Heart right ventricle (tissue), 16 donors: ENCODE measurements at regions not wholly inside any gene's neighbourhood (a gene's known extent, or its start where the extent isn't known, plus 50 kb on each side); places are given as distances from the start of the nearest gene placed in this dataset.

Experiments used
- ATAC-seq, 8 donors: fragments of 200-7000 bp; cut with Tn5 transposase; one replicate each; pipeline ENCODE4 v1.9.1; 2020; ENCODE audit warnings: mild to moderate bottlenecking in 8 of 8, moderate library complexity in 8 of 8, moderate number of reproducible peaks in 1 of 8
- DNase-seq, 2 donors: peaks; one replicate each; pipeline ENCODE4 v3.0.0-alpha.2; 2020
- H3K27ac ChIP-seq, 10 donors: fragments of 200-600 bp; sonication (generic) in 2 of 10; one replicate each; pipeline versions ENCODE4 v1.5.0 to v1.8.0; 2020 to 2022; ENCODE audit warnings: mild to moderate bottlenecking in 3 of 10
- H3K27me3 ChIP-seq, 7 donors: fragments of 200-600 bp; one replicate each; pipeline ENCODE4 v1.8.0; 2021 to 2022; ENCODE audit warnings: mild to moderate bottlenecking in 2 of 7
- H3K36me3 ChIP-seq, 9 donors: fragments of 200-600 bp; sonication (generic) in 1 of 9; one replicate each; pipeline versions ENCODE4 v1.5.0 to v1.8.0; 2020 to 2022; ENCODE audit warnings: mild to moderate bottlenecking in 2 of 9
- H3K4me1 ChIP-seq, 9 donors: fragments of 200-600 bp; sonication (generic) in 1 of 9; one replicate each; pipeline versions ENCODE4 v1.5.0 to v1.8.0; 2020 to 2022; ENCODE audit warnings: mild to moderate bottlenecking in 4 of 9
- H3K4me3 ChIP-seq, 10 donors: fragments of 200-600 bp; sonication (generic) in 2 of 10; one replicate each; pipeline versions ENCODE4 v1.5.0 to v1.8.0; 2020 to 2022; ENCODE audit warnings: mild to moderate bottlenecking in 7 of 10, moderate library complexity in 2 of 10
- H3K9me3 ChIP-seq, 11 donors: fragments of 200-600 bp in 10 of 11; sonication (generic) in 2 of 11; one replicate each; pipeline versions ENCODE4 v1.5.0 to v1.8.0; 2013 to 2022; ENCODE audit warnings: mild to moderate bottlenecking in 2 of 11, control low read depth in 1 of 11, moderate library complexity in 1 of 11
- CTCF ChIP-seq, 9 donors: fragments of 200-600 bp; sonication (generic) in 2 of 9; IDR thresholded peaks; one replicate each; pipeline versions ENCODE4 v1.5.0 to v1.8.0; 2021 to 2022; ENCODE audit warnings: antibody characterized with exemption in 9 of 9, mild to moderate bottlenecking in 5 of 9, moderate library complexity in 1 of 9
- WGBS, 2 donors: extraction: QIAGEN DNeasy Blood & Tissue Kit; methylation state at CpG; one replicate each; pipeline ENCODE4 v1.1.7; 2013; ENCODE audit warnings: inconsistent platforms in 1 of 2; 5-methylcytosine and 5-hydroxymethylcytosine counted together
- intact Hi-C, 10 donors: fragments of 100-400 bp; cut with DNase I; formaldehyde crosslinking; loops; one replicate each; pipeline versions ENCODE4 v1.11.1 to v1.14.2; 2022
- donor health status: Arrhythmogenic right ventricular cardiomyopathy.
- donor health status: ischemic (EF 13 %, LVEDD 7.1; RV severe dilation, severe dysfunction).
- donor health status: healthy with polysubstance abuse.
- donor health status: DM: no; HTN: yes; CAD: no.
- donor health status: DM: no; HTN: no; CAD: no.
- donor health status: ischemic (EF 25% LVEDD 6.9; RV normal size, moderate dysfunction).
- donor health status: ischemic (EF 25% LVEDD 5.7; RV mildly dilated, moderate dysfunction).
- donor health status: healthy.
- donor health status: DM: yes; HTN: yes; CAD: no.
- donor health status: Ischemic cardiomyopathy.
- donor health status: ischemic (EF 35%, LVEDD 5.7; RV mildly dilated, moderate dysfunction).
- donor health status: nonischemic (EF 11% LVEDD 7.7; RV severe dilation, severe dysfunction).
- donor health status: DM: yes; HTN: yes; CAD: no.
- donor health status: PGD.
- donor health status: ischemic (EF 29% LVEDD 5.4; RV normal size, mild dysfunction).
- donor health status: nonischemic (EF 23%, LVEDD 6.1; RV moderate dilation, normal function).

GRCh38 chr4:183388777-183389176, 55.7 kb upstream of the CDKN2AIP start:
- DNase-seq (no peak), ATAC-seq (no peak)
- intact Hi-C loops: no loop called here
- Histone ChIP-seq H3K4me1 (peaks cover 0 to 20% (median 0%) of the 10 kb centered on the region in 9 donors), H3K27me3 (peaks cover 0 to 45% (median 14%) of the 10 kb centered on the region in 7 donors), H3K4me3 (no peak overlapping the region), H3K27ac (no peak overlapping the region), H3K36me3 (no peaks in the 10 kb centered on the region), H3K9me3 (peaks cover 0 to 16% (median 0%) of the 10 kb centered on the region in 11 donors)
- no peak for TF ChIP-seq CTCF (IDR thresholded peaks at IDR 0.05)
- 68 to 81% methylated on average over 6 of the region's 6 CpGs for WGBS, 2 donors

- TF ChIP-seq CTCF (IDR thresholded peaks at IDR 0.05): no peak
These were observed 54.1 kb upstream of the CDKN2AIP start for GRCh38 chr4:183390374-183390773.

GRCh38 chr4:183391204-183391603, 53.2 kb upstream of the CDKN2AIP start:
- ATAC-seq: no peak
- Histone ChIP-seq H3K4me3 (no peak overlapping the region), H3K9me3 (no peaks in the 10 kb centered on the region), H3K4me1 (peaks cover 0 to 29% (median 0%) of the 10 kb centered on the region in 9 donors), H3K36me3 (no peaks in the 10 kb centered on the region), H3K27me3 (peaks cover 0 to 41% (median 14%) of the 10 kb centered on the region in 7 donors), H3K27ac (no peak overlapping the region)
- intact Hi-C loops: loop anchor here in 2 of 10 donors (10.0 kb wide), 2 partner anchors 76 to 96 kb away; no protein-coding TSS in a partner anchor
- TF ChIP-seq CTCF (IDR thresholded peaks at IDR 0.05): no peak
- WGBS, 2 donors: 34 to 41% methylated on average over 3 of the region's 3 CpGs
- DNase-seq: no peak

More at GRCh38 chr4:183390374-183390773, 54.1 kb upstream of the CDKN2AIP start:
- no peak for DNase-seq
- Histone ChIP-seq H3K27ac (no peak overlapping the region), H3K4me3 (no peak overlapping the region), H3K36me3 (no peaks in the 10 kb centered on the region), H3K27me3 (peaks cover 0 to 42% (median 14%) of the 10 kb centered on the region in 7 donors), H3K4me1 (peaks cover 0 to 21% (median 0%) of the 10 kb centered on the region in 9 donors), H3K9me3 (peaks cover 0 to under 1% (median 0%) of the 10 kb centered on the region in 11 donors)
- intact Hi-C loops: loop anchor here in 2 of 10 donors (10.0 kb wide), 2 partner anchors 76 to 96 kb away; no protein-coding TSS in a partner anchor
- ATAC-seq: no peak
- 69 to 78% methylated on average over 5 of the region's 5 CpGs for WGBS, 2 donors

- Histone ChIP-seq H3K4me3 (no peak overlapping the region), H3K27me3 (peaks cover 0 to 39% (median 14%) of the 10 kb centered on the region in 7 donors), H3K4me1 (peaks cover 0 to 41% (median 0%) of the 10 kb centered on the region in 9 donors), H3K36me3 (no peaks in the 10 kb centered on the region), H3K9me3 (no peaks in the 10 kb centered on the region), H3K27ac (no peak overlapping the region)
- DNase-seq: no peak
- intact Hi-C loops: loop anchor here in 2 of 10 donors (10.0 kb wide), 2 partner anchors 78 to 98 kb away; no protein-coding TSS in a partner anchor
- WGBS, 2 donors: 84 to 91% methylated on average over 3 of the region's 3 CpGs
- ATAC-seq: no peak
- no peak for TF ChIP-seq CTCF (IDR thresholded peaks at IDR 0.05)
These were observed 52.1 kb upstream of the CDKN2AIP start for GRCh38 chr4:183392377-183392776.
